SK-N-SH (cell line): ENCODE measurements at regions not wholly inside any gene's neighbourhood (a gene's known extent, or its start where the extent isn't known, plus 50 kb on each side); places are given as distances from the start of the nearest gene placed in this dataset.

Experiments
- CTCF ChIA-PET: fragments of 300-600, 350-600 bp; formaldehyde crosslinking; extraction: SDS; loops from one replicate; lab custom pipeline; 2021; lab: Yijun Ruan, JAX
- POLR2A ChIA-PET: fragments of 350-600 bp; sonication (Branson Sonifier 250); formaldehyde crosslinking; extraction: SDS; loops from one replicate; lab custom pipeline; 2020; ENCODE audit warnings: antibody characterized with exemption, inconsistent platforms; lab: Yijun Ruan, JAX
- DNase-seq: peaks from one replicate; pipeline ENCODE4 v3.0.0; 2012
- H2AFZ ChIP-seq: fragments of 200-600 bp; sonication (generic); 2 replicates; pipeline ENCODE4 v1.8.1; 2016; ENCODE audit warnings: antibody characterized with exemption, mild to moderate bottlenecking, low read depth
- H3F3A ChIP-seq: fragments of 200-600 bp; sonication (generic); replicated peaks from 2 replicates; pipeline ENCODE3; 2016; ENCODE audit warnings: antibody characterized with exemption, mild to moderate bottlenecking; ENCODE audit not compliant: insufficient read depth
- H3K27ac ChIP-seq, 2 experiments: fragments of 200-500 bp in 1 of 2; fragments of 200-600 bp in 1 of 2; sonication (Bioruptor generic) in 1 of 2; sonication (generic), shearing (Covaris generic) in 1 of 2; 2 replicates each; pipeline versions ENCODE4 v1.5.1 to v1.6.1; 2014 to 2016; ENCODE audit warnings: low read depth in 2 of 2, inconsistent platforms in 1 of 2, low read length in 1 of 2, mild to moderate bottlenecking in 1 of 2, mixed read lengths in 1 of 2
- H3K27me3 ChIP-seq: fragments of 200-600 bp; sonication (generic), shearing (Covaris generic); 2 replicates; pipeline ENCODE4 v1.6.1; 2016; ENCODE audit warnings: mixed run types; ENCODE audit not compliant: insufficient read depth
- H3K36me3 ChIP-seq, 2 experiments: fragments of 200-500 bp in 1 of 2; fragments of 200-600 bp in 1 of 2; sonication (Bioruptor generic) in 1 of 2; sonication (generic) in 1 of 2; replicated peaks in 1 of 2; 2 replicates each; pipeline versions ENCODE3 to v1.5.1; 2014 to 2016; ENCODE audit warnings: low read length in 1 of 2, mild to moderate bottlenecking in 1 of 2; ENCODE audit not compliant: insufficient read depth in 2 of 2, control insufficient read depth in 1 of 2
- H3K4me1 ChIP-seq, 2 experiments: fragments of 200-500 bp in 1 of 2; fragments of 200-600 bp in 1 of 2; sonication (Bioruptor generic) in 1 of 2; sonication (generic), shearing (Covaris generic) in 1 of 2; 2 replicates each; pipeline versions ENCODE4 v1.5.1 to v1.6.1; 2014 to 2016; ENCODE audit warnings: low read depth in 1 of 2, low read length in 1 of 2, mixed run types in 1 of 2; ENCODE audit not compliant: insufficient read depth in 2 of 2, control insufficient read depth in 1 of 2
- H3K4me2 ChIP-seq: fragments of 200-600 bp; sonication (generic), shearing (Covaris generic); 2 replicates; pipeline ENCODE4 v1.6.1; 2017; ENCODE audit warnings: mixed run types
- H3K4me3 ChIP-seq, 2 experiments: fragments of 200-500 bp in 1 of 2; fragments of 200-600 bp in 1 of 2; sonication (Bioruptor generic) in 1 of 2; sonication (generic), shearing (Covaris generic) in 1 of 2; 2 replicates each; pipeline versions ENCODE4 v1.5.1 to v1.8.1; 2014 to 2016; ENCODE audit warnings: low read depth in 2 of 2, inconsistent platforms in 1 of 2, low read length in 1 of 2, mild to moderate bottlenecking in 1 of 2, mixed read lengths in 1 of 2, moderate library complexity in 1 of 2
- H3K79me2 ChIP-seq: fragments of 200-600 bp; sonication (generic); 2 replicates; pipeline ENCODE4 v1.8.1; 2017; ENCODE audit warnings: mild to moderate bottlenecking; ENCODE audit not compliant: insufficient read depth
- H3K9ac ChIP-seq: fragments of 200-600 bp; sonication (generic); 2 replicates; pipeline ENCODE4 v1.6.1; 2017; ENCODE audit warnings: mixed run types
- H3K9me2 ChIP-seq: fragments of 200-600 bp; sonication (generic); 2 replicates; pipeline ENCODE4 v1.6.1; 2017; ENCODE audit warnings: mixed run types
- H3K9me3 ChIP-seq: fragments of 200-600 bp; sonication (generic); 2 replicates; pipeline ENCODE4 v1.6.1; 2017; ENCODE audit warnings: mixed run types, mild to moderate bottlenecking, moderate library complexity
- H4K20me1 ChIP-seq: fragments of 200-600 bp; sonication (generic); 2 replicates; pipeline ENCODE4 v1.6.1; 2017; ENCODE audit warnings: mild to moderate bottlenecking, mixed run types; ENCODE audit not compliant: insufficient read depth
- CHD2 ChIP-seq: fragments of 150-350 bp; IDR thresholded peaks from 2 replicates; pipeline ENCODE4 v1.6.1; 2018; ENCODE audit warnings: low read length; ENCODE audit not compliant: partially characterized antibody
- CTCF ChIP-seq: fragments of 200-600 bp; sonication (generic); IDR thresholded peaks from 2 replicates; pipeline ENCODE4 v1.6.1; 2017; ENCODE audit warnings: antibody characterized with exemption, mild to moderate bottlenecking, moderate library complexity
- EP300 ChIP-seq, 2 experiments: IDR thresholded peaks; 2 replicates each; pipeline versions ENCODE4 v1.4.0 to v1.6.1; 2012; ENCODE audit warnings: borderline replicate concordance in 1 of 2, low read depth in 1 of 2, low read length in 1 of 2
- FOXM1 ChIP-seq: IDR thresholded peaks from 2 replicates; pipeline ENCODE4 v1.4.0; 2012; ENCODE audit warnings: low read depth, mild to moderate bottlenecking
- JUND ChIP-seq: IDR thresholded peaks from 2 replicates; pipeline ENCODE4 v1.4.0; 2012
- MAX ChIP-seq: IDR thresholded peaks from 2 replicates; pipeline ENCODE4 v1.4.0; 2012; ENCODE audit warnings: low read depth
- MEF2A ChIP-seq: IDR thresholded peaks from 2 replicates; pipeline ENCODE4 v1.4.0; 2012; ENCODE audit warnings: low read depth, borderline replicate concordance
- MXI1 ChIP-seq: IDR thresholded peaks from 2 replicates; pipeline ENCODE4 v1.6.1; 2012; ENCODE audit warnings: mild to moderate bottlenecking, low read depth, low read length, improper control_type of control experiment
- NRF1 ChIP-seq: IDR thresholded peaks from 2 replicates; pipeline ENCODE4 v1.6.1; 2012; ENCODE audit warnings: low read depth, mild to moderate bottlenecking, low read length
- PBX3 ChIP-seq: IDR thresholded peaks from 2 replicates; pipeline ENCODE4; 2012
- POLR2AphosphoS5 ChIP-seq: IDR thresholded peaks from 2 replicates; pipeline ENCODE4 v1.6.1; 2012; ENCODE audit warnings: low read depth, low read length
- RAD21 ChIP-seq: IDR thresholded peaks from 2 replicates; pipeline ENCODE4 v1.6.1; 2012; ENCODE audit warnings: mild to moderate bottlenecking, low read length
- RCOR1 ChIP-seq: fragments of 150-350 bp; IDR thresholded peaks from 2 replicates; pipeline ENCODE4 v1.6.1; 2017; ENCODE audit warnings: antibody characterized with exemption, low read length
- RFX5 ChIP-seq: IDR thresholded peaks from 2 replicates; pipeline ENCODE4 v1.6.1; 2012; ENCODE audit warnings: mild to moderate bottlenecking, improper control_type of control experiment, low read length
- SIN3A ChIP-seq: IDR thresholded peaks from 2 replicates; pipeline ENCODE4 v1.6.1; 2012; ENCODE audit warnings: low read depth, mild to moderate bottlenecking, low read length, moderate library complexity, borderline replicate concordance
- SMC3 ChIP-seq: IDR thresholded peaks from 2 replicates; pipeline ENCODE4 v1.6.1; 2012; ENCODE audit warnings: low read depth, low read length, improper control_type of control experiment
- YY1 ChIP-seq: IDR thresholded peaks from 2 replicates; pipeline ENCODE4 v1.4.0; 2012; ENCODE audit warnings: low read depth, mild to moderate bottlenecking
- WGBS: methylation state at CpG from one replicate; pipeline ENCODE4 v1.1.6; 2017; ENCODE audit warnings: low lambda C conversion rate; 5-methylcytosine and 5-hydroxymethylcytosine counted together
- TF ChIP-seq, protein P1 (sequence below): IDR thresholded peaks from 2 replicates; pipeline ENCODE4 v1.4.0; 2012; ENCODE audit warnings: low read depth, borderline replicate concordance
- TF ChIP-seq, protein P2 (sequence below): IDR thresholded peaks from 2 replicates; pipeline ENCODE4 v1.4.0; 2012; ENCODE audit warnings: low read depth, borderline replicate concordance
- TF ChIP-seq, protein P3 (sequence below): fragments of 150-350 bp; IDR thresholded peaks from 2 replicates; pipeline ENCODE4 v1.6.1; 2017; ENCODE audit warnings: antibody characterized with exemption, low read length, low read depth, borderline replicate concordance

- no peak for DNase-seq
- POLR2A ChIA-PET, result no interaction called here
Observed at GRCh38 chr9:79104216-79104615, 467.5 kb upstream of the TLE4 start.

DNA sequence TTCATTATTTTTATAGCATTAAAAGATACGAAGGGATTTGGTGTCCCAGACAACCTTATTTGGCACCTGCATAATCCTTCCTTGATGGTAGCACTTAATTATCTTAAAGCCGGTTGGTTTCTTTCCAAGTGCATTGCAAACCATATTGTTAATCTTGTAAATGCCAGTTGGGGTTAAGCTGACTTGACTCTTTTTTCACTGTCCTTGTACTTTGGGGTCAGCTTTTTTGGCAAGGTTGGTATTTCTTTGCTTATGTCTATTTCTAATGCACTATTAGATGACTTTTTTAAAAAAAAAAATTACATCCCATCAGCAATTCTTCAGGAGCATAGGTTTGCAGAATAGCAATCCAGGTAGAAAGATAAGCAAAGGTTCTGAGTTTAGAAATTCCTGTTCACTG, 466.8 kb upstream of the TLE4 start:
- H3K9ac ChIP-seq, result no peak overlapping the region
- no peaks in the 10 kb centered on the region for H3K79me2 ChIP-seq
- H3K9me2 ChIP-seq, result no peaks in the 10 kb centered on the region
- WGBS, result 90% methylated on average over 2 of the region's 2 CpGs
- no peak overlapping the region for H3K4me2 ChIP-seq
- no peaks in the 10 kb centered on the region for H3K36me3 ChIP-seq
- H3K4me3 ChIP-seq, result no peak overlapping the region
- ChIA-PET CTCF (interaction anchor here (1.2 kb wide), 1 partner anchor 24 kb away, joined by 4 read pairs; no protein-coding TSS in a partner anchor), POLR2A (no interaction called here)
- H2AFZ ChIP-seq, result no peak overlapping the region
- no peaks in the 10 kb centered on the region for H3K27me3 ChIP-seq
- H3F3A ChIP-seq, result peaks cover 2% of the 10 kb centered on the region
- H4K20me1 ChIP-seq, result no peaks in the 10 kb centered on the region
- H3K4me1 ChIP-seq, result no peaks in the 10 kb centered on the region
- DNase-seq, result no peak
- no peak overlapping the region; a peak in 1 of 4 replicates for H3K27ac ChIP-seq
- no peaks in the 10 kb centered on the region for H3K9me3 ChIP-seq
- TF ChIP-seq FOXM1 (no peak), SIN3A (no peak), POLR2AphosphoS5 (no peak), YY1 (no peak), MXI1 (no peak), CHD2 (no peak), MAX (no peak), PBX3 (no peak), MEF2A (no peak), CTCF (no peak)
- TF ChIP-seq, protein P1, sequence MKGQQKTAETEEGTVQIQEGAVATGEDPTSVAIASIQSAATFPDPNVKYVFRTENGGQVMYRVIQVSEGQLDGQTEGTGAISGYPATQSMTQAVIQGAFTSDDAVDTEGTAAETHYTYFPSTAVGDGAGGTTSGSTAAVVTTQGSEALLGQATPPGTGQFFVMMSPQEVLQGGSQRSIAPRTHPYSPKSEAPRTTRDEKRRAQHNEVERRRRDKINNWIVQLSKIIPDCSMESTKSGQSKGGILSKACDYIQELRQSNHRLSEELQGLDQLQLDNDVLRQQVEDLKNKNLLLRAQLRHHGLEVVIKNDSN, result no peak
- TF ChIP-seq, protein P2, sequence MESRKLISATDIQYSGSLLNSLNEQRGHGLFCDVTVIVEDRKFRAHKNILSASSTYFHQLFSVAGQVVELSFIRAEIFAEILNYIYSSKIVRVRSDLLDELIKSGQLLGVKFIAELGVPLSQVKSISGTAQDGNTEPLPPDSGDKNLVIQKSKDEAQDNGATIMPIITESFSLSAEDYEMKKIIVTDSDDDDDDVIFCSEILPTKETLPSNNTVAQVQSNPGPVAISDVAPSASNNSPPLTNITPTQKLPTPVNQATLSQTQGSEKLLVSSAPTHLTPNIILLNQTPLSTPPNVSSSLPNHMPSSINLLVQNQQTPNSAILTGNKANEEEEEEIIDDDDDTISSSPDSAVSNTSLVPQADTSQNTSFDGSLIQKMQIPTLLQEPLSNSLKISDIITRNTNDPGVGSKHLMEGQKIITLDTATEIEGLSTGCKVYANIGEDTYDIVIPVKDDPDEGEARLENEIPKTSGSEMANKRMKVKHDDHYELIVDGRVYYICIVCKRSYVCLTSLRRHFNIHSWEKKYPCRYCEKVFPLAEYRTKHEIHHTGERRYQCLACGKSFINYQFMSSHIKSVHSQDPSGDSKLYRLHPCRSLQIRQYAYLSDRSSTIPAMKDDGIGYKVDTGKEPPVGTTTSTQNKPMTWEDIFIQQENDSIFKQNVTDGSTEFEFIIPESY, result no peak

More at GRCh38 chr9:79104216-79104615, 467.5 kb upstream of the TLE4 start:
- Histone ChIP-seq H3K27ac (no peak overlapping the region), H3K9me2 (no peaks in the 10 kb centered on the region), H3K9ac (no peak overlapping the region), H3K4me2 (no peak overlapping the region), H3F3A (peaks cover 2% of the 10 kb centered on the region), H3K4me3 (no peak overlapping the region), H3K9me3 (no peaks in the 10 kb centered on the region), H3K36me3 (no peaks in the 10 kb centered on the region), H2AFZ (no peak overlapping the region), H3K27me3 (no peaks in the 10 kb centered on the region), H4K20me1 (no peaks in the 10 kb centered on the region), H3K4me1 (no peaks in the 10 kb centered on the region), H3K79me2 (no peaks in the 10 kb centered on the region)
- CTCF ChIA-PET, result interaction anchor here (1.2 kb wide), 1 partner anchor 25 kb away, joined by 4 read pairs; no protein-coding TSS in a partner anchor
- 94% methylated on average over 1 of the region's 1 CpG for WGBS
- TF ChIP-seq SMC3 (no peak), YY1 (no peak), RCOR1 (no peak), MXI1 (no peak), JUND (no peak), EP300 (IDR thresholded peaks at IDR 0.05; ENCODE audit: borderline replicate concordance in 1 of 2, low read depth in 1 of 2, low read length in 1 of 2) (no peak), RFX5 (no peak), SIN3A (no peak), POLR2AphosphoS5 (no peak), RAD21 (no peak), NRF1 (no peak), MAX (no peak)
- TF ChIP-seq, protein P1, result no peak
- TF ChIP-seq, protein P3, sequence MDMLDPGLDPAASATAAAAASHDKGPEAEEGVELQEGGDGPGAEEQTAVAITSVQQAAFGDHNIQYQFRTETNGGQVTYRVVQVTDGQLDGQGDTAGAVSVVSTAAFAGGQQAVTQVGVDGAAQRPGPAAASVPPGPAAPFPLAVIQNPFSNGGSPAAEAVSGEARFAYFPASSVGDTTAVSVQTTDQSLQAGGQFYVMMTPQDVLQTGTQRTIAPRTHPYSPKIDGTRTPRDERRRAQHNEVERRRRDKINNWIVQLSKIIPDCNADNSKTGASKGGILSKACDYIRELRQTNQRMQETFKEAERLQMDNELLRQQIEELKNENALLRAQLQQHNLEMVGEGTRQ, result no peak
